ENCODE measurements at regions not wholly inside any gene's neighbourhood (a gene's known extent, or its start where the extent isn't known, plus 50 kb on each side); places are given as distances from the start of the nearest gene placed in this dataset.

- H3K27ac Mint-ChIP-seq, result no peak overlapping the region
- peaks cover 0 to 3% of the 10 kb centered on the region in 2 donors for H3K4me1 ChIP-seq (ENCODE audit: control insufficient read depth in 2 of 2, insufficient read depth in 2 of 2, low read length in 2 of 2)
- H3K27me3 ChIP-seq (ENCODE audit: control insufficient read depth in 2 of 2, insufficient read depth in 2 of 2, low read length in 2 of 2), result no peaks in the 10 kb centered on the region
- DNase-seq, result no peak
- H3K27me3 Mint-ChIP-seq, result no peaks in the 10 kb centered on the region
- CTCF ChIA-PET, result no interaction called here
- POLR2A ChIA-PET, result no interaction called here
- no peaks in the 10 kb centered on the region for H3K9me3 ChIP-seq (ENCODE audit: control insufficient read depth in 2 of 3, low read length in 3 of 3)
- H3K36me3 ChIP-seq (ENCODE audit: control insufficient read depth in 2 of 3, insufficient read depth in 3 of 3, low read length in 3 of 3), result no peaks in the 10 kb centered on the region
- peaks cover 0 to 5% (median 0%) of the 10 kb centered on the region in 7 donors for H3K4me1 Mint-ChIP-seq
- no peak overlapping the region for H3K27ac ChIP-seq (ENCODE audit: low read depth, low read length)
- H3K4me3 ChIP-seq (ENCODE audit: low read length), result no peak overlapping the region
- H3K9me3 Mint-ChIP-seq, result peaks cover 0 to 5% (median 0%) of the 10 kb centered on the region in 11 donors
- ATAC-seq, result no peak
- intact Hi-C loops (cut with micrococcal nuclease), result no loop called here
- no peak overlapping the region for H3K4me3 Mint-ChIP-seq
- H3K36me3 Mint-ChIP-seq, result peaks cover 0 to 3% (median 0%) of the 10 kb centered on the region in 5 donors
These were observed 151.1 kb upstream of the COX10 start for GRCh38 chr17:13918247-13918646.

GRCh38 chr17:13919818-13920217 is 149.5 kb upstream of the COX10 start:
- H3K9me3 ChIP-seq (ENCODE audit: control insufficient read depth in 2 of 3, low read length in 3 of 3), result no peaks in the 10 kb centered on the region
- DNase-seq (no peak), ATAC-seq (no peak)
- Mint-ChIP-seq H3K9me3 (no peaks in the 10 kb centered on the region), H3K27me3 (no peaks in the 10 kb centered on the region), H3K4me3 (no peak overlapping the region), H3K36me3 (peaks cover 0 to 3% (median 0%) of the 10 kb centered on the region in 5 donors), H3K4me1 (peaks cover 0 to 5% (median 0%) of the 10 kb centered on the region in 7 donors), H3K27ac (no peak overlapping the region)
- no peak overlapping the region for H3K27ac ChIP-seq (ENCODE audit: low read depth, low read length)
- ChIA-PET CTCF (no interaction called here), POLR2A (no interaction called here)
- H3K4me3 ChIP-seq (ENCODE audit: low read length), result no peak overlapping the region
- no peaks in the 10 kb centered on the region for H3K36me3 ChIP-seq (ENCODE audit: control insufficient read depth in 2 of 3, insufficient read depth in 3 of 3, low read length in 3 of 3)
- intact Hi-C loops (cut with micrococcal nuclease), result no loop called here
- peaks cover 0 to 3% of the 10 kb centered on the region in 2 donors for H3K4me1 ChIP-seq (ENCODE audit: control insufficient read depth in 2 of 2, insufficient read depth in 2 of 2, low read length in 2 of 2)
- H3K27me3 ChIP-seq (ENCODE audit: control insufficient read depth in 2 of 2, insufficient read depth in 2 of 2, low read length in 2 of 2), result no peaks in the 10 kb centered on the region

GRCh38 chr17:13920413-13920812 is 148.9 kb upstream of the COX10 start:
- H3K4me1 Mint-ChIP-seq, result peaks cover 0 to 5% (median 0%) of the 10 kb centered on the region in 7 donors
- no peaks in the 10 kb centered on the region for H3K36me3 ChIP-seq (ENCODE audit: control insufficient read depth in 2 of 3, insufficient read depth in 3 of 3, low read length in 3 of 3)
- H3K36me3 Mint-ChIP-seq, result peaks cover 0 to 3% (median 0%) of the 10 kb centered on the region in 5 donors
- DNase-seq (no peak), ATAC-seq (no peak)
- no peaks in the 10 kb centered on the region for H3K9me3 Mint-ChIP-seq
- H3K4me3 Mint-ChIP-seq, result no peak overlapping the region
- ChIA-PET CTCF (no interaction called here), POLR2A (no interaction called here)
- no peaks in the 10 kb centered on the region for H3K27me3 ChIP-seq (ENCODE audit: control insufficient read depth in 2 of 2, insufficient read depth in 2 of 2, low read length in 2 of 2)
- H3K4me3 ChIP-seq (ENCODE audit: low read length), result no peak overlapping the region
- no peaks in the 10 kb centered on the region for H3K27me3 Mint-ChIP-seq
- H3K27ac ChIP-seq (ENCODE audit: low read depth, low read length), result no peak overlapping the region
- H3K9me3 ChIP-seq (ENCODE audit: control insufficient read depth in 2 of 3, low read length in 3 of 3), result no peaks in the 10 kb centered on the region
- intact Hi-C loops (cut with micrococcal nuclease), result no loop called here
- H3K27ac Mint-ChIP-seq, result no peak overlapping the region
- H3K4me1 ChIP-seq (ENCODE audit: control insufficient read depth in 2 of 2, insufficient read depth in 2 of 2, low read length in 2 of 2), result peaks cover 0 to 3% of the 10 kb centered on the region in 2 donors

- ChIA-PET POLR2A (no interaction called here), CTCF (interaction anchor here (0.6 kb wide), 1 partner anchor 304 kb away, joined by 5 read pairs; no protein-coding TSS in a partner anchor)
- ATAC-seq (no peak), DNase-seq (no peak)
- no peaks in the 10 kb centered on the region for H3K27me3 ChIP-seq (ENCODE audit: control insufficient read depth in 2 of 2, insufficient read depth in 2 of 2, low read length in 2 of 2)
- no peak overlapping the region for H3K27ac ChIP-seq (ENCODE audit: low read depth, low read length)
- no peak overlapping the region for H3K27ac Mint-ChIP-seq
- H3K9me3 ChIP-seq (ENCODE audit: control insufficient read depth in 2 of 3, low read length in 3 of 3), result no peaks in the 10 kb centered on the region
- H3K4me1 ChIP-seq (ENCODE audit: control insufficient read depth in 2 of 2, insufficient read depth in 2 of 2, low read length in 2 of 2), result peaks cover 0 to 3% of the 10 kb centered on the region in 2 donors
- H3K4me1 Mint-ChIP-seq, result peaks cover 0 to 3% (median 0%) of the 10 kb centered on the region in 7 donors
- no peaks in the 10 kb centered on the region for H3K27me3 Mint-ChIP-seq
- H3K36me3 Mint-ChIP-seq, result peaks cover 0 to 4% (median 0%) of the 10 kb centered on the region in 5 donors
- H3K36me3 ChIP-seq (ENCODE audit: control insufficient read depth in 2 of 3, insufficient read depth in 3 of 3, low read length in 3 of 3), result no peaks in the 10 kb centered on the region
- no peak overlapping the region for H3K4me3 ChIP-seq (ENCODE audit: low read length)
- intact Hi-C loops (cut with micrococcal nuclease), result no loop called here
- no peak overlapping the region for H3K4me3 Mint-ChIP-seq
- H3K9me3 Mint-ChIP-seq, result no peaks in the 10 kb centered on the region
These were observed 147.2 kb upstream of the COX10 start for GRCh38 chr17:13921841-13922776.

- Mint-ChIP-seq H3K4me3 (no peak overlapping the region), H3K4me1 (peaks cover 0 to 2% (median 0%) of the 10 kb centered on the region in 7 donors), H3K27me3 (no peaks in the 10 kb centered on the region), H3K36me3 (peaks cover 0 to 5% (median 0%) of the 10 kb centered on the region in 5 donors), H3K27ac (no peak overlapping the region), H3K9me3 (no peaks in the 10 kb centered on the region)
- DNase-seq (no peak), ATAC-seq (no peak)
- Histone ChIP-seq H3K36me3 (ENCODE audit: control insufficient read depth in 2 of 3, insufficient read depth in 3 of 3, low read length in 3 of 3) (no peaks in the 10 kb centered on the region), H3K9me3 (ENCODE audit: control insufficient read depth in 2 of 3, low read length in 3 of 3) (no peaks in the 10 kb centered on the region), H3K4me3 (ENCODE audit: low read length) (no peak overlapping the region), H3K4me1 (ENCODE audit: control insufficient read depth in 2 of 2, insufficient read depth in 2 of 2, low read length in 2 of 2) (peaks cover 0 to 3% of the 10 kb centered on the region in 2 donors), H3K27me3 (ENCODE audit: control insufficient read depth in 2 of 2, insufficient read depth in 2 of 2, low read length in 2 of 2) (no peaks in the 10 kb centered on the region), H3K27ac (ENCODE audit: low read depth, low read length) (no peak overlapping the region)
- CTCF ChIA-PET, result no interaction called here
- intact Hi-C loops (cut with micrococcal nuclease), result no loop called here
- POLR2A ChIA-PET, result no interaction called here
These were observed 146.4 kb upstream of the COX10 start for GRCh38 chr17:13922885-13923284.

GRCh38 chr17:13925579-13925978 is 143.7 kb upstream of the COX10 start:
- no peaks in the 10 kb centered on the region for H3K4me1 Mint-ChIP-seq

More at GRCh38 chr17:13925579-13925978, 143.7 kb upstream of the COX10 start:
- Histone ChIP-seq H3K9me3 (ENCODE audit: control insufficient read depth in 2 of 3, low read length in 3 of 3) (no peaks in the 10 kb centered on the region), H3K36me3 (ENCODE audit: control insufficient read depth in 2 of 3, insufficient read depth in 3 of 3, low read length in 3 of 3) (no peaks in the 10 kb centered on the region), H3K4me3 (ENCODE audit: low read length) (no peak overlapping the region), H3K4me1 (ENCODE audit: control insufficient read depth in 2 of 2, insufficient read depth in 2 of 2, low read length in 2 of 2) (no peaks in the 10 kb centered on the region), H3K27ac (ENCODE audit: low read depth, low read length) (no peak overlapping the region), H3K27me3 (ENCODE audit: control insufficient read depth in 2 of 2, insufficient read depth in 2 of 2, low read length in 2 of 2) (no peaks in the 10 kb centered on the region)
- Mint-ChIP-seq H3K9me3 (peaks cover 0 to 9% (median 0%) of the 10 kb centered on the region in 11 donors), H3K27me3 (no peaks in the 10 kb centered on the region), H3K36me3 (peaks cover 0 to 14% (median 4%) of the 10 kb centered on the region in 5 donors), H3K4me3 (no peak overlapping the region), H3K27ac (no peak overlapping the region)
- ChIA-PET CTCF (interaction anchor here (0.6 to 0.7 kb wide), 2 partner anchors 13 to 627 kb away, joined by 3 read pairs; no protein-coding TSS in a partner anchor), POLR2A (no interaction called here)
- intact Hi-C loops (cut with micrococcal nuclease), result no loop called here
- no peak for ATAC-seq
- DNase-seq, result no peak

All from naive thymus-derived CD4-positive, alpha-beta T cell (primary cell).